GM19467 (cell line): ENCODE measurements at regions not wholly inside any gene's neighbourhood (a gene's known extent, or its start where the extent isn't known, plus 50 kb on each side); places are given as distances from the start of the nearest gene placed in this dataset.

Experiments
- ATAC-seq: cut with Tn5 transposase; IDR thresholded peaks from one replicate; pipeline ENCODE4 v1.9.1; 2021; ENCODE audit warnings: mild to moderate bottlenecking, moderate library complexity; ENCODE audit not compliant: unreplicated experiment

- no peak for ATAC-seq
Measured at GRCh38 chr1:81496349-81496748, 304.4 kb upstream of the ADGRL2 start.

- no peak for ATAC-seq
Measured at GRCh38 chr1:81493102-81493869, 307.4 kb upstream of the ADGRL2 start.

GRCh38 chr1:81492628-81493027 lies 308.1 kb upstream of the ADGRL2 start:
- no peak for ATAC-seq

- ATAC-seq, result no peak
Measured at GRCh38 chr1:81490614-81491013, 310.1 kb upstream of the ADGRL2 start.

- no peak for ATAC-seq
Measured at GRCh38 chr1:81489372-81489934, 311.3 kb upstream of the ADGRL2 start.

- ATAC-seq, result no peak
Measured at GRCh38 chr1:81484284-81484683, 316.4 kb upstream of the ADGRL2 start.

GRCh38 chr1:81478219-81478618 lies 322.5 kb upstream of the ADGRL2 start:
- no peak for ATAC-seq

- ATAC-seq, result no peak
Measured at GRCh38 chr1:81477710-81478109, 323.0 kb upstream of the ADGRL2 start.

- no peak for ATAC-seq
Measured at GRCh38 chr1:81472387-81472786, 328.3 kb upstream of the ADGRL2 start.

- no peak for ATAC-seq
Measured at GRCh38 chr1:81471255-81471654, 329.5 kb upstream of the ADGRL2 start.

- ATAC-seq, result no peak
Measured at GRCh38 chr1:81470275-81470674, 330.5 kb upstream of the ADGRL2 start.

GRCh38 chr1:81467383-81467782 lies 333.4 kb upstream of the ADGRL2 start:
- no peak for ATAC-seq

GRCh38 chr1:81466961-81467360 lies 333.8 kb upstream of the ADGRL2 start:
- no peak for ATAC-seq

GRCh38 chr1:81463936-81464837 lies 336.5 kb upstream of the ADGRL2 start:
- ATAC-seq, result no peak

GRCh38 chr1:81459043-81459442 lies 341.7 kb upstream of the ADGRL2 start:
- ATAC-seq, result no peak

- ATAC-seq, result no peak
Measured at GRCh38 chr1:81458186-81458585, 342.5 kb upstream of the ADGRL2 start.

GRCh38 chr1:81455481-81455880 lies 345.3 kb upstream of the ADGRL2 start:
- ATAC-seq, result no peak

GRCh38 chr1:81453971-81454370 lies 346.8 kb upstream of the ADGRL2 start:
- ATAC-seq, result no peak

GRCh38 chr1:81453367-81453703 lies 347.4 kb upstream of the ADGRL2 start:
- no peak for ATAC-seq

- ATAC-seq, result no peak
Measured at GRCh38 chr1:81452693-81453366, 347.9 kb upstream of the ADGRL2 start.

GRCh38 chr1:81449786-81450185 lies 350.9 kb upstream of the ADGRL2 start:
- ATAC-seq, result no peak
